ENCODE measurements at regions not wholly inside any gene's neighbourhood (a gene's known extent, or its start where the extent isn't known, plus 50 kb on each side); places are given as distances from the start of the nearest gene placed in this dataset.

DNA sequence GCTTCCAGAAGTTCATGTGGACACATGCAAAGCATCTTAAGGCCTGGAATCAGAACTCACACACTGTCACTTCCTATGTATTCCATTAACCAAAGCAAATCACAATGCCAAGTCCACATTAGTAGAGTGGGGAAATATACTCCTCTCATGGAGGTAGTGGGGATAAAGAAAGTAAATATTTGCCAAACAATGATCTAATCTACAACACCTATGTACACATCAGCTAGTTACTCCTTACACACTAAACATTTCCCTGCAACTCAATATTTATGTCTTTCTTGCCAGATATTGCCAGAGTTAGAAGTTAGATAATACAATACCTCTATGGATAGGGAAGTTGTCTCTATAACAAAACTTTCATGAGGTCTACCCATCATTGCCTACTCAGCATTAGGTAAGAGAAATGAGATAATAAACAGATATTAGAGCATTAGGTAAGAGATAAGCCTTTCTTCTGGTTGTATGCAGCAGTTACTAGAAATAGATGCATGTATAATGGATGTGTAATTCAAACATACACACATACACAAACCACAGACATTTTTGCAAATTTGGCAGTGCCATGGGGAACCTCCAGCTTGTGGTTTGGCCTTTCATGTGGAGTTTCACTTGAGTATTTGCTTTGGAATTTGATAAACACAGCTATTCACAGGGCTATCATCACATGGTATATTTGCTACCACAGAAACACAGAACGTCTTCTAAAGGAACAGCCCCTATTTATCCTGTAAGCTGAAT is 196.5 kb downstream of the TLE1 start:
- CTCF ChIA-PET = interaction anchor here (1.2 kb wide), 1 partner anchor 9 kb away, joined by 3 read pairs; no protein-coding TSS in a partner anchor
- no peak overlapping the region for H2AFZ ChIP-seq (ENCODE audit: control insufficient read depth, low read depth, low read length)
- no peak overlapping the region for H3K4me2 ChIP-seq (ENCODE audit: control insufficient read depth, insufficient read depth)
- in situ Hi-C loops (cut with MboI) = no loop called here
- H4K20me1 ChIP-seq (ENCODE audit: control insufficient read depth, insufficient read depth) = no peaks in the 10 kb centered on the region
- WGBS (ENCODE audit: insufficient coverage, insufficient replicate concordance, low lambda C conversion rate, missing lambda C conversion rate) = 0% methylated on average over 1 of the region's 1 CpG
- POLR2A ChIA-PET = no interaction called here
- no peaks in the 10 kb centered on the region for H3K27me3 ChIP-seq (replicated peaks in 1 of 2; ENCODE audit: control insufficient read depth in 2 of 2, insufficient read depth in 2 of 2, low read length in 1 of 2)
- no peaks in the 10 kb centered on the region for H3K4me1 ChIP-seq (ENCODE audit: control insufficient read depth, insufficient read depth, low read length)
- no peaks in the 10 kb centered on the region for H3K36me3 ChIP-seq (ENCODE audit: control insufficient read depth in 2 of 2, insufficient read depth in 2 of 2, low read length in 1 of 2)
- H3K9me3 ChIP-seq (replicated peaks; ENCODE audit: control insufficient read depth, insufficient read depth, low read length) = no peaks in the 10 kb centered on the region; the same call in 2 of the 3 replicates
- FAIRE-seq (no peak), ATAC-seq (no peak), DNase-seq (ENCODE audit: low read depth, low spot score) (no peak)
- no peaks in the 10 kb centered on the region for H3K79me2 ChIP-seq (ENCODE audit: control insufficient read depth, insufficient read depth, low read length)
- no peak overlapping the region for H3K27ac ChIP-seq (ENCODE audit: control insufficient read depth, insufficient read depth)
- RAD21 ChIA-PET (ENCODE audit: unreplicated experiment) = no interaction called here
- no peak overlapping the region for H3K9ac ChIP-seq (ENCODE audit: control insufficient read depth, insufficient read depth, low read length)
- no peak overlapping the region for H3K4me3 ChIP-seq
- BruUV-seq (replicated peaks) = no TSS peak
- SMC1A ChIA-PET (ENCODE audit: uncharacterized antibody, unreplicated experiment) = no interaction called here
- intact Hi-C loops (cut with micrococcal nuclease; ENCODE audit: unreplicated experiment) = no loop called here
- TF ChIP-seq BRCA1 (IDR thresholded peaks at IDR 0.05; ENCODE audit: low read depth, low read length) (no peak), HDAC2 (IDR thresholded peaks at IDR 0.05) (no peak), RAD51 (IDR thresholded peaks at IDR 0.05) (no peak), FOXM1 (IDR thresholded peaks at IDR 0.05; ENCODE audit: low read depth, low read length) (no peak), BMI1 (IDR thresholded peaks at IDR 0.05; ENCODE audit: borderline replicate concordance) (no peak), SMAD1 (IDR thresholded peaks at IDR 0.05; ENCODE audit: low read depth, partially characterized antibody) (no peak), HCFC1 (IDR thresholded peaks at IDR 0.05; ENCODE audit: low read length) (no peak), NFXL1 (IDR thresholded peaks at IDR 0.05; ENCODE audit: borderline replicate concordance) (no peak), ZZZ3 (IDR thresholded peaks at IDR 0.05; ENCODE audit: control insufficient read depth, insufficient read length, low read depth) (no peak), POLR2AphosphoS5 (IDR thresholded peaks at IDR 0.05; ENCODE audit: low read length) (no peak), PAX5 (IDR thresholded peaks at IDR 0.05; ENCODE audit: borderline replicate concordance, low read depth, low read length) (no peak), GABPA (IDR thresholded peaks at IDR 0.05; ENCODE audit: low read depth) (no peak), PAX8 (IDR thresholded peaks at IDR 0.05) (no peak), MEF2B (IDR thresholded peaks at IDR 0.05; ENCODE audit: partially characterized antibody, poor library complexity, severe bottlenecking) (no peak)
- TF ChIP-seq, protein P1, sequence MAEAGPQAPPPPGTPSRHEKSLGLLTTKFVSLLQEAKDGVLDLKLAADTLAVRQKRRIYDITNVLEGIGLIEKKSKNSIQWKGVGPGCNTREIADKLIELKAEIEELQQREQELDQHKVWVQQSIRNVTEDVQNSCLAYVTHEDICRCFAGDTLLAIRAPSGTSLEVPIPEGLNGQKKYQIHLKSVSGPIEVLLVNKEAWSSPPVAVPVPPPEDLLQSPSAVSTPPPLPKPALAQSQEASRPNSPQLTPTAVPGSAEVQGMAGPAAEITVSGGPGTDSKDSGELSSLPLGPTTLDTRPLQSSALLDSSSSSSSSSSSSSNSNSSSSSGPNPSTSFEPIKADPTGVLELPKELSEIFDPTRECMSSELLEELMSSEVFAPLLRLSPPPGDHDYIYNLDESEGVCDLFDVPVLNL (IDR thresholded peaks at IDR 0.05; ENCODE audit: low read depth, low read length) = no peak
- TF ChIP-seq, protein P2, sequence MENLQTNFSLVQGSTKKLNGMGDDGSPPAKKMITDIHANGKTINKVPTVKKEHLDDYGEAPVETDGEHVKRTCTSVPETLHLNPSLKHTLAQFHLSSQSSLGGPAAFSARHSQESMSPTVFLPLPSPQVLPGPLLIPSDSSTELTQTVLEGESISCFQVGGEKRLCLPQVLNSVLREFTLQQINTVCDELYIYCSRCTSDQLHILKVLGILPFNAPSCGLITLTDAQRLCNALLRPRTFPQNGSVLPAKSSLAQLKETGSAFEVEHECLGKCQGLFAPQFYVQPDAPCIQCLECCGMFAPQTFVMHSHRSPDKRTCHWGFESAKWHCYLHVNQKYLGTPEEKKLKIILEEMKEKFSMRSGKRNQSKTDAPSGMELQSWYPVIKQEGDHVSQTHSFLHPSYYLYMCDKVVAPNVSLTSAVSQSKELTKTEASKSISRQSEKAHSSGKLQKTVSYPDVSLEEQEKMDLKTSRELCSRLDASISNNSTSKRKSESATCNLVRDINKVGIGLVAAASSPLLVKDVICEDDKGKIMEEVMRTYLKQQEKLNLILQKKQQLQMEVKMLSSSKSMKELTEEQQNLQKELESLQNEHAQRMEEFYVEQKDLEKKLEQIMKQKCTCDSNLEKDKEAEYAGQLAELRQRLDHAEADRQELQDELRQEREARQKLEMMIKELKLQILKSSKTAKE (IDR thresholded peaks at IDR 0.05; ENCODE audit: low read depth, poor library complexity, severe bottlenecking) = no peak
- TF ChIP-seq, protein P3, sequence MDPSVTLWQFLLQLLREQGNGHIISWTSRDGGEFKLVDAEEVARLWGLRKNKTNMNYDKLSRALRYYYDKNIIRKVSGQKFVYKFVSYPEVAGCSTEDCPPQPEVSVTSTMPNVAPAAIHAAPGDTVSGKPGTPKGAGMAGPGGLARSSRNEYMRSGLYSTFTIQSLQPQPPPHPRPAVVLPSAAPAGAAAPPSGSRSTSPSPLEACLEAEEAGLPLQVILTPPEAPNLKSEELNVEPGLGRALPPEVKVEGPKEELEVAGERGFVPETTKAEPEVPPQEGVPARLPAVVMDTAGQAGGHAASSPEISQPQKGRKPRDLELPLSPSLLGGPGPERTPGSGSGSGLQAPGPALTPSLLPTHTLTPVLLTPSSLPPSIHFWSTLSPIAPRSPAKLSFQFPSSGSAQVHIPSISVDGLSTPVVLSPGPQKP (IDR thresholded peaks at IDR 0.05; ENCODE audit: low read depth, low read length) = no peak
- TF ChIP-seq, protein P4, sequence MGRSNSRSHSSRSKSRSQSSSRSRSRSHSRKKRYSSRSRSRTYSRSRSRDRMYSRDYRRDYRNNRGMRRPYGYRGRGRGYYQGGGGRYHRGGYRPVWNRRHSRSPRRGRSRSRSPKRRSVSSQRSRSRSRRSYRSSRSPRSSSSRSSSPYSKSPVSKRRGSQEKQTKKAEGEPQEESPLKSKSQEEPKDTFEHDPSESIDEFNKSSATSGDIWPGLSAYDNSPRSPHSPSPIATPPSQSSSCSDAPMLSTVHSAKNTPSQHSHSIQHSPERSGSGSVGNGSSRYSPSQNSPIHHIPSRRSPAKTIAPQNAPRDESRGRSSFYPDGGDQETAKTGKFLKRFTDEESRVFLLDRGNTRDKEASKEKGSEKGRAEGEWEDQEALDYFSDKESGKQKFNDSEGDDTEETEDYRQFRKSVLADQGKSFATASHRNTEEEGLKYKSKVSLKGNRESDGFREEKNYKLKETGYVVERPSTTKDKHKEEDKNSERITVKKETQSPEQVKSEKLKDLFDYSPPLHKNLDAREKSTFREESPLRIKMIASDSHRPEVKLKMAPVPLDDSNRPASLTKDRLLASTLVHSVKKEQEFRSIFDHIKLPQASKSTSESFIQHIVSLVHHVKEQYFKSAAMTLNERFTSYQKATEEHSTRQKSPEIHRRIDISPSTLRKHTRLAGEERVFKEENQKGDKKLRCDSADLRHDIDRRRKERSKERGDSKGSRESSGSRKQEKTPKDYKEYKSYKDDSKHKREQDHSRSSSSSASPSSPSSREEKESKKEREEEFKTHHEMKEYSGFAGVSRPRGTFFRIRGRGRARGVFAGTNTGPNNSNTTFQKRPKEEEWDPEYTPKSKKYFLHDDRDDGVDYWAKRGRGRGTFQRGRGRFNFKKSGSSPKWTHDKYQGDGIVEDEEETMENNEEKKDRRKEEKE (IDR thresholded peaks at IDR 0.05) = no peak

Data from GM12878 (cell line).